Stimulated activated memory B cell treated with anti-CD40 and anti-IgM and Interleukin-4, amounts not matched to agents 10 μg/mL and 1 μg/mL and 100 μg/mL, for 72 hours (primary cell): ENCODE measurements at regions not wholly inside any gene's neighbourhood (a gene's known extent, or its start where the extent isn't known, plus 50 kb on each side); places are given as distances from the start of the nearest gene placed in this dataset.
"Not testable (repeated sequence)": the region's sequence is repeated elsewhere in the genome, so short reads cannot be mapped to it uniquely, and the experiment has no call there.

Source experiments
- ATAC-seq: fragments of 150-1000 bp; cut with Tn5 transposase; 2 replicates; pipeline ENCODE4 v1.10.0; 2021
- H3K27ac Mint-ChIP-seq: one replicate; pipeline ENCODE4 v1.8.0; 2022; ENCODE audit warnings: mild to moderate bottlenecking, mixed read lengths
- H3K27me3 Mint-ChIP-seq: one replicate; pipeline ENCODE4 v1.8.0; 2022; ENCODE audit warnings: mixed read lengths
- H3K36me3 Mint-ChIP-seq: one replicate; pipeline ENCODE4 v1.8.0; 2022; ENCODE audit warnings: mixed read lengths
- H3K4me1 Mint-ChIP-seq: one replicate; pipeline ENCODE4 v1.8.0; 2022; ENCODE audit warnings: mixed read lengths
- H3K4me3 Mint-ChIP-seq: one replicate; pipeline ENCODE4 v1.8.0; 2022; ENCODE audit warnings: mild to moderate bottlenecking, moderate library complexity, mixed read lengths
- H3K9me3 Mint-ChIP-seq: one replicate; pipeline ENCODE4 v1.8.0; 2022; ENCODE audit warnings: mixed read lengths

GRCh38 chrY:20643055-20643454 is 67.5 kb downstream of the EIF1AY start:
- no peak for ATAC-seq
- H3K4me1 Mint-ChIP-seq: no peaks in the 10 kb centered on the region
- no peaks in the 10 kb centered on the region for H3K27me3 Mint-ChIP-seq
- H3K9me3 Mint-ChIP-seq: no peaks in the 10 kb centered on the region
- no peak overlapping the region for H3K27ac Mint-ChIP-seq
- H3K36me3 Mint-ChIP-seq: peaks cover 4% of the 10 kb centered on the region
- H3K4me3 Mint-ChIP-seq: no peak overlapping the region

GRCh38 chrY:20648265-20648664 is 72.7 kb downstream of the EIF1AY start:
- H3K27me3 Mint-ChIP-seq: no peaks in the 10 kb centered on the region
- ATAC-seq: no peak
- no peak overlapping the region for H3K4me3 Mint-ChIP-seq
- H3K4me1 Mint-ChIP-seq: no peaks in the 10 kb centered on the region
- no peaks in the 10 kb centered on the region for H3K36me3 Mint-ChIP-seq
- no peaks in the 10 kb centered on the region for H3K9me3 Mint-ChIP-seq
- H3K27ac Mint-ChIP-seq: no peak overlapping the region

- not testable (repeated sequence) for H3K27me3 Mint-ChIP-seq, H3K27ac Mint-ChIP-seq, H3K4me3 Mint-ChIP-seq, H3K4me1 Mint-ChIP-seq, H3K36me3 Mint-ChIP-seq, ATAC-seq, H3K9me3 Mint-ChIP-seq
Measured at GRCh38 chrY:20648891-20649290, 73.3 kb downstream of the EIF1AY start.

GRCh38 chrY:20651481-20651880 is 75.9 kb downstream of the EIF1AY start:
- Mint-ChIP-seq H3K4me1 (no peaks in the 10 kb centered on the region), H3K4me3 (no peak overlapping the region), H3K27ac (no peak overlapping the region), H3K9me3 (no peaks in the 10 kb centered on the region), H3K36me3 (no peaks in the 10 kb centered on the region), H3K27me3 (no peaks in the 10 kb centered on the region)
- no peak for ATAC-seq

GRCh38 chrY:20659450-20659849 is 83.9 kb downstream of the EIF1AY start:
- no peak overlapping the region for H3K27ac Mint-ChIP-seq
- no peak overlapping the region for H3K4me3 Mint-ChIP-seq

GRCh38 chrY:20662204-20662603 is 86.6 kb downstream of the EIF1AY start:
- no peak overlapping the region for H3K4me3 Mint-ChIP-seq
- H3K27ac Mint-ChIP-seq: no peak overlapping the region
- H3K27me3 Mint-ChIP-seq: no peaks in the 10 kb centered on the region
- no peak for ATAC-seq
- no peaks in the 10 kb centered on the region for H3K36me3 Mint-ChIP-seq
- peaks cover 2% of the 10 kb centered on the region for H3K9me3 Mint-ChIP-seq
- peaks cover 5% of the 10 kb centered on the region for H3K4me1 Mint-ChIP-seq

More at GRCh38 chrY:20659450-20659849, 83.9 kb downstream of the EIF1AY start:
- Mint-ChIP-seq H3K27me3 (no peaks in the 10 kb centered on the region), H3K4me1 (peaks cover 5% of the 10 kb centered on the region), H3K9me3 (no peaks in the 10 kb centered on the region), H3K36me3 (no peaks in the 10 kb centered on the region)
- peak; percentile 50 for ATAC-seq

GRCh38 chrY:20664196-20664595 is 88.6 kb downstream of the EIF1AY start:
- Mint-ChIP-seq H3K4me3 (no peak overlapping the region), H3K27ac (no peak overlapping the region), H3K27me3 (no peaks in the 10 kb centered on the region), H3K4me1 (no peaks in the 10 kb centered on the region), H3K36me3 (no peaks in the 10 kb centered on the region), H3K9me3 (peaks cover 3% of the 10 kb centered on the region)
- no peak for ATAC-seq

GRCh38 chrY:20665357-20665756 is 89.8 kb downstream of the EIF1AY start:
- H3K4me1 Mint-ChIP-seq, H3K9me3 Mint-ChIP-seq, H3K27me3 Mint-ChIP-seq, H3K27ac Mint-ChIP-seq, H3K4me3 Mint-ChIP-seq, H3K36me3 Mint-ChIP-seq, ATAC-seq: not testable (repeated sequence)

GRCh38 chrY:20681935-20682334 is 74.0 kb upstream of the RPS4Y2 start:
- Mint-ChIP-seq H3K4me1 (peaks cover 24% of the 10 kb centered on the region), H3K4me3 (no peak overlapping the region), H3K27me3 (no peaks in the 10 kb centered on the region), H3K27ac (peak overlapping the region; percentile 63), H3K9me3 (peaks cover 6% of the 10 kb centered on the region), H3K36me3 (no peaks in the 10 kb centered on the region)
- no peak for ATAC-seq

GRCh38 chrY:20683371-20683770 is 72.5 kb upstream of the RPS4Y2 start:
- H3K27me3 Mint-ChIP-seq: no peaks in the 10 kb centered on the region
- ATAC-seq: no peak
- H3K9me3 Mint-ChIP-seq: no peaks in the 10 kb centered on the region
- H3K4me3 Mint-ChIP-seq: no peak overlapping the region
- H3K27ac Mint-ChIP-seq: no peak overlapping the region
- no peaks in the 10 kb centered on the region for H3K36me3 Mint-ChIP-seq
- peaks cover 30% of the 10 kb centered on the region for H3K4me1 Mint-ChIP-seq

- Mint-ChIP-seq H3K36me3 (no peaks in the 10 kb centered on the region), H3K9me3 (no peaks in the 10 kb centered on the region), H3K4me3 (no peak overlapping the region), H3K27ac (peak overlapping the region; percentile 52), H3K27me3 (no peaks in the 10 kb centered on the region), H3K4me1 (peaks cover 27% of the 10 kb centered on the region)
- no peak for ATAC-seq
Measured at GRCh38 chrY:20686674-20687073, 69.2 kb upstream of the RPS4Y2 start.
